ENCODE measurements at regions not wholly inside any gene's neighbourhood (a gene's known extent, or its start where the extent isn't known, plus 50 kb on each side); places are given as distances from the start of the nearest gene placed in this dataset.

DNA sequence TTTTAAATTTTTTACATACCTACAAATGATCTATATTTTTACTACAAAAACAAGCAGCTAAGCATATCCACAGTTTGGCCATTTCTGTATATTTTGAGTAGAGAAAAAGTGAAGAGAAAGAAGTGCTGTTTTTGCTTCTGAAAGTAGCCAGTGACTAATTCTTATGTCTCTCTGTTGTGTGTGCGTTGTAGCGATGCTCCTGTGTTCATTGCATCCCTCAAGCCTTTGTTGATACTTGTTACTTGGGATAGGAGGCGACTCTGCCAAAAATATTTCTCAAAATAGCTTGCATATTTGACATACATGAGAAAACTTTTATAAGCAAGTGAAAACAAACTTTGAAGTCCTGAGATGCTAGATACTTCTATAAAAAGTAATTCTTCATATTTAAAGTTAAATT is 714.1 kb downstream of the FSCB start:
- no peaks in the 10 kb centered on the region for H3K36me3 ChIP-seq (ENCODE audit: insufficient read depth, low read length)
- no peak for TF ChIP-seq EZH2 (IDR thresholded peaks at IDR 0.05; ENCODE audit: borderline replicate concordance, low read depth, low read length, severe bottlenecking)
- TF ChIP-seq, protein P1, sequence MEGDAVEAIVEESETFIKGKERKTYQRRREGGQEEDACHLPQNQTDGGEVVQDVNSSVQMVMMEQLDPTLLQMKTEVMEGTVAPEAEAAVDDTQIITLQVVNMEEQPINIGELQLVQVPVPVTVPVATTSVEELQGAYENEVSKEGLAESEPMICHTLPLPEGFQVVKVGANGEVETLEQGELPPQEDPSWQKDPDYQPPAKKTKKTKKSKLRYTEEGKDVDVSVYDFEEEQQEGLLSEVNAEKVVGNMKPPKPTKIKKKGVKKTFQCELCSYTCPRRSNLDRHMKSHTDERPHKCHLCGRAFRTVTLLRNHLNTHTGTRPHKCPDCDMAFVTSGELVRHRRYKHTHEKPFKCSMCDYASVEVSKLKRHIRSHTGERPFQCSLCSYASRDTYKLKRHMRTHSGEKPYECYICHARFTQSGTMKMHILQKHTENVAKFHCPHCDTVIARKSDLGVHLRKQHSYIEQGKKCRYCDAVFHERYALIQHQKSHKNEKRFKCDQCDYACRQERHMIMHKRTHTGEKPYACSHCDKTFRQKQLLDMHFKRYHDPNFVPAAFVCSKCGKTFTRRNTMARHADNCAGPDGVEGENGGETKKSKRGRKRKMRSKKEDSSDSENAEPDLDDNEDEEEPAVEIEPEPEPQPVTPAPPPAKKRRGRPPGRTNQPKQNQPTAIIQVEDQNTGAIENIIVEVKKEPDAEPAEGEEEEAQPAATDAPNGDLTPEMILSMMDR (IDR thresholded peaks at IDR 0.05; ENCODE audit: borderline replicate concordance, extremely low read depth, low read length, poor library complexity, severe bottlenecking), result no peak
- no peak overlapping the region for H3K4me3 ChIP-seq (ENCODE audit: low read depth in 1 of 2, low read length in 2 of 2)
- H3K4me1 ChIP-seq (ENCODE audit: insufficient read depth, low read length), result no peaks in the 10 kb centered on the region
- H3K4me2 ChIP-seq (ENCODE audit: insufficient read depth, low read length), result no peak overlapping the region
- DNase-seq (no peak), ATAC-seq (ENCODE audit: insufficient read depth, low read depth) (no peak)
- no peak overlapping the region for H2AFZ ChIP-seq (ENCODE audit: low read depth, low read length)
- H3K27ac ChIP-seq (ENCODE audit: low read length), result no peak overlapping the region
- H4K20me1 ChIP-seq (ENCODE audit: insufficient read depth, low read length), result no peaks in the 10 kb centered on the region
- no peak overlapping the region for H3K9ac ChIP-seq (ENCODE audit: low read depth, low read length)
- no peaks in the 10 kb centered on the region for H3K79me2 ChIP-seq (ENCODE audit: insufficient read depth, low read length)
- no peaks in the 10 kb centered on the region for H3K9me3 ChIP-seq (ENCODE audit: insufficient read depth, low read length, severe bottlenecking)
- H3K27me3 ChIP-seq (ENCODE audit: insufficient read depth, low read length, poor library complexity), result no peaks in the 10 kb centered on the region

DNA sequence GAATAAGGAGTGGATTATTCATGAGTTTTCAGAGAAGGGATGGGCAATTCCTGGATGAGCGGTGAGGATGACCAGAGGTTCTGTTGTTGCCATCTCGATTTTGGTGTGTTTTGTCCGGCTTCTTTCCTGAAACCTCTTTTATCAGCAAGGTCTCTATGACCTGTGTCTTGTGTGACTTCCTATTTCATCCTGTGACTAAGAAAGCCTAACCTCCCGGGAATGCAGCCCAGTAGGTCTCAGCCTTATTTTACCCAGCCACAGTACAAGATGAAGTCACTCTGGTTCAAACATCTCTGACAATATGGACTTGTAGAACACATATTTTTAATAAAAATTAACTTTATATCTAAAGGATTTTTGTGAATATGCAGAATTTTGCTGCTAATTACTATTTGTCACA is 716.4 kb downstream of the FSCB start:
- no peak overlapping the region for H2AFZ ChIP-seq (ENCODE audit: low read depth, low read length)
- no peaks in the 10 kb centered on the region for H3K79me2 ChIP-seq (ENCODE audit: insufficient read depth, low read length)
- no peaks in the 10 kb centered on the region for H3K36me3 ChIP-seq (ENCODE audit: insufficient read depth, low read length)
- no peaks in the 10 kb centered on the region for H4K20me1 ChIP-seq (ENCODE audit: insufficient read depth, low read length)
- H3K27ac ChIP-seq (ENCODE audit: low read length), result no peak overlapping the region
- H3K27me3 ChIP-seq (ENCODE audit: insufficient read depth, low read length, poor library complexity), result no peaks in the 10 kb centered on the region
- H3K4me1 ChIP-seq (ENCODE audit: insufficient read depth, low read length), result no peaks in the 10 kb centered on the region
- no peak overlapping the region for H3K9ac ChIP-seq (ENCODE audit: low read depth, low read length)
- no peak overlapping the region for H3K4me3 ChIP-seq (ENCODE audit: low read depth in 1 of 2, low read length in 2 of 2)
- TF ChIP-seq, protein P1 (IDR thresholded peaks at IDR 0.05; ENCODE audit: borderline replicate concordance, extremely low read depth, low read length, poor library complexity, severe bottlenecking), result no peak
- no peak for TF ChIP-seq EZH2 (IDR thresholded peaks at IDR 0.05; ENCODE audit: borderline replicate concordance, low read depth, low read length, severe bottlenecking)
- DNase-seq, result no peak
- no peaks in the 10 kb centered on the region for H3K9me3 ChIP-seq (ENCODE audit: insufficient read depth, low read length, severe bottlenecking)
- ATAC-seq (ENCODE audit: insufficient read depth, low read depth), result no peak
- no peak overlapping the region for H3K4me2 ChIP-seq (ENCODE audit: insufficient read depth, low read length)

DNA sequence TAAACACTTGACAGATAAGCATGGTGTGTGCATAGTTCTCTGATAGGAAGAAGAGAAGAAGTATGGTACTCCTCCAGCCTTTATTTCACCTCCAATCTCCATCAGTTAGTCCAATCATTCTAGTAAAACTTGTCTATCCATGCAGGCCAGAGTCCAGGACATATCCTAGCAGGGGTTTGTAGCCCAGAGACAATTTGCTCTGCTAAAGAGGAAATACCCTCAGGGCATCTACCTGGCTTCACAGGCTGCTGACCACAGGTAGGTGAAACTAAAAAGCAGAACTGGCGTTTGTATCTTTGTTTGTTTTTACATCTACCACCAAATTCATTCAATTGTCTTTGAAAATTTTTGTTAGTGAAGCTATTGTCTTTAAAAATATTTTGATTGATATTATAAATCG is 717.6 kb downstream of the FSCB start:
- no peaks in the 10 kb centered on the region for H3K9me3 ChIP-seq (ENCODE audit: insufficient read depth, low read length, severe bottlenecking)
- ATAC-seq (ENCODE audit: insufficient read depth, low read depth) (no peak), DNase-seq (no peak)
- H3K4me2 ChIP-seq (ENCODE audit: insufficient read depth, low read length), result no peak overlapping the region
- no peak overlapping the region for H3K27ac ChIP-seq (ENCODE audit: low read length)
- H2AFZ ChIP-seq (ENCODE audit: low read depth, low read length), result no peak overlapping the region
- H3K79me2 ChIP-seq (ENCODE audit: insufficient read depth, low read length), result no peaks in the 10 kb centered on the region
- H4K20me1 ChIP-seq (ENCODE audit: insufficient read depth, low read length), result no peaks in the 10 kb centered on the region
- TF ChIP-seq, protein P1 (IDR thresholded peaks at IDR 0.05; ENCODE audit: borderline replicate concordance, extremely low read depth, low read length, poor library complexity, severe bottlenecking), result no peak
- TF ChIP-seq EZH2 (IDR thresholded peaks at IDR 0.05; ENCODE audit: borderline replicate concordance, low read depth, low read length, severe bottlenecking), result no peak
- no peaks in the 10 kb centered on the region for H3K27me3 ChIP-seq (ENCODE audit: insufficient read depth, low read length, poor library complexity)
- no peaks in the 10 kb centered on the region for H3K4me1 ChIP-seq (ENCODE audit: insufficient read depth, low read length)
- H3K36me3 ChIP-seq (ENCODE audit: insufficient read depth, low read length), result no peaks in the 10 kb centered on the region
- H3K4me3 ChIP-seq (ENCODE audit: low read depth in 1 of 2, low read length in 2 of 2), result no peak overlapping the region
- no peak overlapping the region for H3K9ac ChIP-seq (ENCODE audit: low read depth, low read length)

Data from DND-41 (cell line).